ENCODE measurements at regions not wholly inside any gene's neighbourhood (a gene's known extent, or its start where the extent isn't known, plus 50 kb on each side); places are given as distances from the start of the nearest gene placed in this dataset.
"Not testable (repeated sequence)": the region's sequence is repeated elsewhere in the genome, so short reads cannot be mapped to it uniquely, and the experiment has no call there.

DNA sequence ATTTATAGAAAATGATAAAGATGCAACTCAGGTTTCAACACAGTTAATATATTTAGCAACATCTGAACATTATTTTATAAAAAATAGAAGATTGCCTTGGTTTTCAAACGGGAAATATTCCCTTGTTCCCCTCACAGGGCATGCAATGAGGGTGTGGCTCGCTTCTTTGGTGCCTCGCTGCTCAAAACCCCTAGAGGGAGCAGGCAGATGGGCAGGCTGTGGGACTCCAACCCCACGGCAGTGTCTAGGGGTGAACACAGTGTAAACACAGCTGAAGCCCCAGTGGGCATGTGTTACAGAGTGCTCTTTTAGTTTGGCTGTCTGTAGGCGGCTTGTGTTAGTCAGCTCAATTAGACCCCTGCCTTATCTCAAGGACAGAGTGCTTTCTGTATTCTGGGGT, 560.8 kb upstream of the IMPG1 start:
- DNase-seq, result no peak

DNA sequence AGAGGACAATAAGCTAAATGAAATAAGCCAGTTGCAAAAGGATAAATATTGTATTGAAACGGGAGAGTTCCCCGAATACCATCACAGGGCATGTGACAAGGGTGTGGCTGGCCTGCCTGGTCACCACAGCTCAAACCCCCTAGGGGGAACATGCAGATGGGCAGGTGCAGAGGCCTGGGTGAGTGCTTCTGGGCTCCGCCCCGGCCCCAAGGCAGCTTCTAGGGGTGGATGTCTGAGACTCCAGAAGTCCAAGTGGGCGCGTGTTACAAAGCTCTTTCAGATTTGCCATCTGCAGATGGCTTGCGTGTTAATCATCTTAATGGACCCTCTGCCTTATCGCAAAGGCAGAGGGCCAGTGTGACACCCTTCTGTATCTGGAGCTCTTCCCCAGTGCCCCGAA, 559.2 kb upstream of the IMPG1 start:
- no peak for DNase-seq

DNA sequence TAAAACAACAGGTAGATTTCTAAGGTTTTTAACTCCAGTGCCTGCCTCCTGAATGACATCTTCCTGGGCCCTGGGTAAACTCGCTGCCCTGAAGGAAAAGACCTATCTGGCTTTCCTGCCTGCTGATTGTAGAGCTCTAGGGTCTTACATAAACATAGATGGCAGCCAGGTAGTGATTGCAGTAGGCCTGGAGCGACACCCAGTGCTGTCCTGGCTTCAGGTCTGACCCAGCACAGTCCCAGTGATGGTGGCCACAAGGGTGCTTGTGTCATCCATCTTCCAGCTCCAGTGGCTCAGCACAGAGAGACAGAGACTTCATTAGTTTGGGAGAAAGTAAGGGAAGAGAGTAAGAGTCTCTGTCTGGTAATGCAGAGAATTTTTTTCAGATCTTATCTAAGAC, 542.9 kb upstream of the IMPG1 start:
- no peak for DNase-seq

DNA sequence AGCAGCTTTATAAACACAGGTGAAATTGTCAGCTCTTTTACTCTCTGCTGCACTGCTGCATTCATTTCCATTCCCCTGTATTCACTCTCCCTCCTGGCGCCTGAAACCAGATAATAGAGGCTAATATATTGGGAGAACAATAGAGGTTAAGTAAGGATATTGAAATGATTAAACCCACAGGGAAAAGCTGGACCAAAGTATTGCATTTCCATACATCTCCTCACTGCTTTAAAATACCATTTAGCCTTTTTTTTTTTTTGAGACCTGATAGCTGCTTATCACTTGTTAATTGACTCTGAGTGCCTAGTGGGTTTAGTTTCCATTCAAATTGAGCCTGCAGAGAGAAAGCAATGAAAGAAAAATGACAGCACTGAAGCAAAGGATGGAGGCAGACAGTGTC, 540.5 kb upstream of the IMPG1 start:
- no peak for DNase-seq

DNA sequence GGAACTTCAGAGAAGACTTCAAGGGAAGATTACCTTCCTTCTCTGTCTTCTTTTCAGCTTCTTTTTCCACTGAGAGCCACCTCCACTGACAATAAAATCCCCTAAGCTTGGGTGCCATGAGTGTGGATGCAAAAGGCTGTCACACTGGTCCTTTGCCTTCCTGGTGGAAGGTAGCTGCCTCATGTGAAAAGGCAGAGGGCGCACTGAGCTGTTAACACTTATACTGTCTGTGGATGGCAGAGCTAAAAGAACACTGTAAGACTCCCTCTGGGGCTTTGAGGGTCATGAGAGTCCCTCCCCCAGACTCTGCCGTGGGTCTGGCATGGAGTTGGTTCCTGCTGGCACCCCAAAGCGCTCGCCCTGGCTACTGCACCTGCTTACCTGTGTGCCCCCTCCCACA, 536.7 kb upstream of the IMPG1 start:
- no peak for DNase-seq

DNA sequence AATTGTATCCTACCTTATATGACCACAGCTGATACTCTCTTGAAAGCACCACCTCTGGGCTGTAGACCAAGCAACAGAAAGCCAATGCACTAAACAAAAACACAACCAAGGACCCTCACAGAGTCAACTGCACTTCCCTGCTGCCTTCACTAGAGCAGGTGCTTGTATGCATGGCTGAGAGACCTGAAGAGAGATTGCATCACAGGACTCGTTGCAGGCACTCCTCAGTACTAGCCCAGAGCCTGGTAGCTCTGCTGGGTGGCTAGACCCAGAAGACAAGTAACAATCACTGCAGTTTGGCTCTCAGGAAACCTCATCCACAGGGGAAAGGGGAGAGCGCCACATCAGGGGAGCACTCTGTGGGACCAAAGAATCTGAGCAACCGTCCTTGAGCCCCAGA, 521.6 kb upstream of the IMPG1 start:
- DNase-seq, result no peak

DNA sequence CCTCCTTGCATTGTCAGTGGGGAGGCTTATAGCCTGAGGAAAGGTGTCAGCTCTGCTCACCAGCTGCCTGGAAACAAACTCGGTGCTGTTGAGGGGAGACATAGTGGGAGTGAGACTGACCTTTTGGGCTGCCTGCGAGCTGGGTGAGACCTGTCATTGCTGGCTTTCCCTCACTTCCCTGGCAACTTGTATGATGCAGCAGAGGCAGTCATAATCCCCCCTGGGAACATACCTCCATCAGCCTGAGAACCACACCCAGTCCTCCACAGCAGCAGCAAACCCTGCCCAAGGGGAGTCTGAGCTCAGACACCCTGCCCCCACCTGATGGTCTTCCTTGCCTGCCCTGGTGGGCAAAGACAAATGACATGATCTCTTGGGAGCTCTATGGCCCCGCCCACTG, 521.2 kb upstream of the IMPG1 start:
- DNase-seq, result no peak

DNA sequence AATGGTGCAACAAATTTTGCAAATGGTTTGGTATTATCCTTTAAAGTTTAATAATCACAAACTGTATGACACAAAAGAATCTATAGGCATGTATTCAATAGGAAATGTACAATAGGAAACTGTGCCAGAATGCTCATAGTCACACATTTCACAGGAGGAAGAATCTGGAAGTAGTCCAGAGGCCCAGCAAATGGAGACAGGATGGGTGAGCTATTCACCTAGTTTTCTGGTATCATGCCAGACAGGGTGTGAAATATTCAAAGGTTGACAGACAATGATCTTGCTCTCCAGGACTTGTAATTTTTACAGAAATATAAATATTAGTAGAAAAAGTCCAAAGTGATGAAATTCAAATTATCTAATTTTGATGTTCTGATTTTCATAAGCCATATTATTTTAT, 520.1 kb upstream of the IMPG1 start:
- DNase-seq, result no peak

DNA sequence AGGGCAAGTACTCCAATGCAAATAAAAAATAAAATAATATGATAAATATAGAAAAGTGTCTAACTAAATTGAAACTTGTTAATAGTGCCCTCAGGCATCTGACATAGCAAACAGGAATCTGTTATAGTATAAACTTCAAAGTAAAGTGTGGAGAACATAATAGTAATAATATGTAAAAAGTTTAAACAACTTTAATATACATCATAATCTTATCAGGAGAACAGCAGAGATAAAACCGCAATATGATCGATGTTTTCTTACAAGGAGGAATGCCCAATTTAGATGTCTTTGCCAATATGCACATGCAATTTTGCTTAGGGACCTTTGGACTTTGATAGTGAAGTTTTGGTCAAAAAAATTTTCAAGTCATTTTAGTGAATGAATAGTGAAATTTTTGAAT, 514.8 kb upstream of the IMPG1 start:
- DNase-seq, result no peak

DNA sequence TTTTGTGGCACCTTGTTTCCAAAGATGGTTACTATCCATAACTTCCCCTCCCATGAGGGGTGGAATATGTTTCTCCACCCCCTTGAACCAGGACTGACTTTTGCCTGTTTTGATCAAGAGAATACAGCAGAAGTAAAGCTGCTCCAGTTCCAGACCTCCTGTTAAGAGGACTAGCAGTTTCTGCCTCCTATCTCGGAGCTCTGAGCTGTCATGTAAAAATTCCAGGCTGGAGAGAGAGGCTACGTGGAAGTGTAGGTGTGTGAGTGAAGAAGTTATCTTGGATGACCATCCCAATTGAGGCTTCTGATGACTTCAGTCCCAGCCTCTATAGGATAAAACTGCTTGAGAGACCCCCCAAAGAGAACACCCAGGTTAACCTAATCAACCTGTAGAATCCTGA, 511.7 kb upstream of the IMPG1 start:
- DNase-seq, result no peak

DNA sequence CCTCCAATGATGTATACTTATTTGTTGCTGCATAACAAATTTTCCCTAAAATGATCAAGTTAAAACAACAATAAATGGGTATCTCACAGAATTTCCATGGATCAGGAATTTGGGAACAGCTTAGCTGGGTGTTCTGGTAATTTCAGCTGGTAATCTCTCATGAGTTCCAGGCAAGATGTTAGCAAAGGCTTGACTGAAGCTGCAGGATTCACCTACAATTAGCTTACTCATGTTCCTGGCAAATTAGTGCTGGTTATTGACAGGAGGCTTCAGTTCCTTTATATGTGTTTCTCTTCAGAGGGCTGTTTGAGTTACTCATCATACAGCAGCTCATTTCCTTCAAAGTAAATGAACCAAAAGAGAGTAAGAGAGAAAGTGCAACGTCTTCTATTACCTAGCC, 506.3 kb upstream of the IMPG1 start:
- DNase-seq, result no peak

DNA sequence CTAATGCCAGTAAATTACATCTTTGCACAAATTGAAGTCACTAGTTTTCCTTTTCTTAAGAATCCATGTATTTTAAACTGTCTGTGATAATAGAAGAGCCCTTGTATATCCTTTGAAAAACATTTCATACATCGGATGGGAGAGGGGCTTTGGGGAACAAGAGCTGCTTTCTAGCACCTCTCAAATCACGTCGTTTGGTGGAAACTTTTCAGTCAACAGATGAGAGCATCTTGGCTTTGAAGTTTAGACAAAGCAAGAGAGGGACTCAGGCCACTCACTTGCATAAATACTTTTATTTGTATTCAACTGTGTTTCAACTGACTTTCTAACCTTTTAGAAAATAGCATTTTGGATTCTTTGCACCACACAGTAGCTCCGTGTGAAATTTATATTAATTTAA, 502.3 kb upstream of the IMPG1 start:
- DNase-seq, result no peak

DNA sequence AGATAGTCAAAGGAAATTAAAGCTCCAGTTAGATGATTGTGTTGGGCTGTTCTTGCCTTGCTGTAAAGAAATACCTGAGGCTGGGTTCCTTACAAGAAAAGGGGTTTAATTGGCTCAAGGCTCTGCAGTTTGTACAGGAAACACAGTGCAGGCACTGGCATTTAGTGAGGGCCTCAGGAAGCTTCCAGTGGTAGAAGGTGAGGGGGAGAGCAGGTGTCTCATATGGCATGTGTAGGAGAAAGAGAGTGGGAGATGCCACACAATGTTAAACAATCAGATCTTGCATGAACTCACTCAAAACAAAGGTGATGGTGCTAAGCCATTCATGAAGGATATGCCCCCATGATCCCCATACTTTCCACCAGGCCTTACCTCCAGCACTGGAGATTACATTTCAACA, 493.5 kb upstream of the IMPG1 start:
- no peak for DNase-seq

DNA sequence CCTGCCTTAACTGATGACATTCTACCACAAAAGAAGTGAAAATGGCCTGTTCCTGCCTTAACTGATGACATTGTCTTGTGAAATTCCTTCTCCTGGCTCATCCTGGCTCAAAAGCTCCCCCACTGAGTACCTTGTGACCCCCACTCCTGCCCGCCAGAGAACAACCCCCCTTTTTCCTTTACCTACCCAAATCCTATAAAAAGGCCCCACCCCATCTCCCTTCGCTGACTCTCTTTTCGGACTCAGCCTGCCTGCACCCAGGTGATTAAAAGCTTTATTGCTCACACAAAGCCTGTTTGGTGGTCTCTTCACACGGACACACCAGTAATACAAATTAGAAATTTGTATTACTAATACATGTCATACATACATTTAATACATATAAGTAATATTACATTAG, 489.9 kb upstream of the IMPG1 start:
- not testable (repeated sequence) for DNase-seq

DNA sequence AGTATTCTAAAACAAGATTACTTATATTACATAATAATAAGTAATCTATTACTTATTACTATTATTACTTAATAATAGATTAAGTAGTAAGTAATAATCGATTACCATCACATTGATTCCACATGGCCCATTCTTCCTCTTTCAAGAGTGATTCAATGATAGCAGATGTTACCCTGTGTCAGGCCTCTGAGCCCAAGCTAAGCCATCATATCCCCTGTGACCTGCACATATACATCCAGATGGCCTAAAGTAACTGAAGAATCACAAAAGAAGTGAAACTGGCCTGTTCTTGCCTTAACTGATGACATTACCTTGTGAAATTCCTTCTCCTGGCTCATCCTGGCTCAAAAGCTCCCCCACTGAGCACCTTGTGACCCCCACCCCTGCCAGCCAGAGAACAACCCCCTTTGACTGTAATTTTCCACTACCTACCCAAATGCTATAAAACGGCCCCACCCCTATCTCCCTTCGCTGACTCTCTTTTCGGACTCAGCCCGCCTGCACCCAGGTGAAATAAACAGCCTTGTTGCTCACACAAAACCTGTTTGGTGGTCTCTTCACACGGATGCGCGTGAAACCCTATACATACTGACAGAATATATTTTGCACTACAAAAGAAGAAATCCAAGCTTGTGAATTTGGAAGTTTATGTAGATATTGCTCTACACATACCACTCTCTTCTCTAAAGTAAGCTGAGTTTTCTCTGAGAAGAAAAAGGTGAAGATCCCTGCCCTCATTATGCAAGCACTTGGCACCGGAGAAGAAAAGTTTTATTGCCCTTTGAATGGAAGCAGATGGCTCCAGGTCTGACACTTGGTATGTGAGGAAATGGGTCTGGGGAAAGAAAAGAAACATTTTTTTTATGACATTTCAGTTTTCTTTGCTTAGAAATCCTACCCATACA, 488.6 kb upstream of the IMPG1 start:
- not testable (repeated sequence) for DNase-seq

DNA sequence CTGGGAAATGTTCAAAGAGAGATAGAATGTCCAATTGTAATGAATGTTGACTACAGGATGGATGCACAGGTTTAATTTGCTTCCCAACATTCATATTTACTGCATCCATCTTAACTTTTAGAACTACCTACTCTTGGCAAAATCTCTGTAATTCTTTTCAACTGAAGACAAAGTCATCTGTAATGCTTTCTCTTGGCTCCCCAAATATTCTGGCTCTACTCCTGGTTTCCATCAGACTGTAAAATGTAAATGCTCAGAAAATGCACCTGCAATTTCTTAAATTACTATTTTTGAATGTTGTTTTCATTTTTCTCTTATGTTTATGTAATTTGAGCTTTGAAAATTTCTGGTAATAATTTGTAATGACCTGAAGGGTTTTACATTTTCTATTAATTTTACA, 480.8 kb upstream of the IMPG1 start:
- no peak for DNase-seq

DNA sequence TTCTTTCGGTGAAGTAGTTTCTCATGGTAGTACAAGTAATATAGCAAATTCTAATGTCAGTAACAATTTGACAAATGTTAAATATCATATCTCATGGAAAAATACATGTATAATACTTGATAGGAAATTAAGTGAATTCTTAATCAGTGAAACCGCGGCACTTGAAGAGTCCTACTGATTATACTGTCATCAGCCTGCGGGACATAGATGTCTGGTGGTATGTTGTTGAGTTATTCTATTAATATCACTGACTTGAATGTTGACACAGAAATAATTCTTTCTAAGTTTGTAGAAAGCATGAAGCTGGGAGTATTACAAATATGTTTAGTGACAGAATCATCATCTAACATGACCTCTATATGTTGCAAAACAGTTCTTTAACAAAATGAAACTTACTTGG, 479.8 kb upstream of the IMPG1 start:
- DNase-seq, result no peak

DNA sequence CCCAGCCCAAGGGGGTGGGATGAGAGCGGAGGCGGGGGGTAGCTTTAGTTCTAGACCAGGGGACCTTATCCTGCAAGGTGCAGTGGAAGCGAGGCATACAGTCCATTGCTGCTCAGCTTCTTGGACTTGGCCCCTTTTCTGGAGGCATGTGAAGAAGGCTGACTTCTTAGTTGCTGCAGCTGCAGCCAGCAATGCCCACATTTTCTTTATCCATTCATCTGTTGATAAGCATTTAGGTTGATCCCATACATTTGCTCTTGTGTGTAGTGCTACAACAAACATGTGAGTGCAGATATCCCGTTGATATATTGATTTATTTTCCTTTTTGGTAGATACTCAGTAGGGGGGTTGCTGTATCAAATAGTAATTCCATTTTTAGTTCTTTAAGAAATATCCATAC, 461.2 kb upstream of the IMPG1 start:
- DNase-seq, result no peak

DNA sequence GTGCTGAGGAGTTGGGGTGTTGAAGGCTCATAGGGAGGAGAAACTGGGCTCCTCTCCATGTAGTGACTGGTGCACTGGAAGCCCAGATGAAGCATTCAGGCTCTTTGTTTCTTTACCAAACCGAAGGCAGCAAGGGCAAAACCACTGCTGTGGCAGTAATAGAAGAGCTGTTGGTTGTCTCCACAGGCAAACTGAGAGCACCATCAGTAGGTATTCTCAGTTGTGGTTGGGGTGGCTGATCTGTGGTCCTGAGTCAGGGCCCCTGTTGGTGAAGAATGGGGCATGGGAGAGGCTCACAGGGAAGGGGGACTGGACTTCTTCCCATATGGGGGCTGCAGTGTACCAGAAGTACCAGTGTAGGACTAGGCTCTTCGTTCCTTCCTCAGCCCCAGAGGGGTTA, 460.2 kb upstream of the IMPG1 start:
- no peak for DNase-seq

DNA sequence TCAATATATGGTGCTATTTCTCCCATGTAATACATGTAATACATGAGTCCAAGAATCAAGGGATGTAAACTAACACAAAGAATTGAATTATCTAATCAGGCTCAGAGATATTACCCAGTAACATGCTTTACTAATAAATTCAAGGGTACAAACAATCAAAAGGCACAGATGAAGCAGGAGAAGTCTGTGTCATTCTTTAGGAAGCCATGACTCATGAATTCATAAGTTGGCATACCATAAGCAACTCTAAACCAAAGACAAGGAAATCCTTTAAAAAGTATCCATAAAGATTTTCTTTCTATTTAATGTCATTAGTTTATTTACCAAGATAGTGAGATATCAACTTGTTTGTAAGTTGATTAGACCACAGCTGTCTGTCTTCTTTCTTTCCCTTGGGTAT, 446.0 kb upstream of the IMPG1 start:
- DNase-seq, result no peak

DNA sequence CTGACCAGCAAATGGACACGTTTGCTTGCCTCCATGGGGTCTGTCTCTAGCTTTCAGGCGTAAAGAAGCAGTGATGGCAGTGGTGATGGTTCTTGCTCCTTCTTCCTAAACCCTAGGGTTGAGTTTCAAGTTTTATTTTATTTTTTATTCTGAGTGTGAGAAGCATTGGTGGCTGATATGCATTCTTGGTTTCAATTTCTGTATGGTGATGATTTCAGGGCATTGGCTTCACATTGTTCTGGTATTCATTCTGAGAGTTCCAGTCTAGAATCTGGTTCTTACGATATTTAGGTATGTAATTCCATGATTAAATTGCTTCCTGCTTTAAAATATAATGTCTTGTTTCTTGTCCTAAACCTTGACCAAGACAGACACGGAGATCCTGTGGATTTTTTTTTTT, 444.5 kb upstream of the IMPG1 start:
- no peak for DNase-seq

DNA sequence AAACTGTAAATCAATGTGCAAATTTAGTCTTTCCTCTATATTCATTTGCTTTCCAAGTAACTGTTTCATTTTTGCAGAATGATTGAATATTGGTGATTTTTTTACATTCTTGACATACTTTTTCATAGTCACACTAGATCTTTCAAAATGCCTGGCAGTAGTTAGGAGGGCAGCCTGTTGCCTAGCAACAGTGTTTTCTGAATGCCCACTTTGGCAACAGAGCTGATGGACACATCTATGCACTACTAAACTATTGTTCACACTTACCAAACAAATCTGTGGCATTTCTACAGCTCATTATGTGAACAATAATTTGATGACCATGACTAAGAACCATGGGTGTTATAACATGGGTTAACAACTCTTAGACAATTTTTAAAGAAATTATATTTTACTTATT, 438.0 kb upstream of the IMPG1 start:
- DNase-seq, result no peak

DNA sequence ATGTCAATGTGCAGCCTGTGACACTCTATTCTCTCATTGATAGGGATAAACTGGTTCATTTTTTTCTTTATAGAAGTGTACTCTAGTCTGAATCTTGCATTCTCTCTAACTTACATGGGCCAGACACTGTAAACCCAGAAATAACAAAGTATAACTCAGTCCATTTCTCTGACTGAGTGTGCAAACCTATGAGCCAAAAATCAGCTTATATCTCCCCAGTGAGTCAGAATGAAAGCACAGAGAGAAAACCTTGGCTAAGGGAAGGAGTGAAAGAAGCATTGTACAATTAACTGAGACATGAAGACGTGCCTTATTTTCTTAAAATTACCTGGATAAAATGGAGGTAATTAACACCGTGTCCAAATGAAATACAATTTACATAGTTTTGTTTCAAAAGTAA, 436.9 kb upstream of the IMPG1 start:
- no peak for DNase-seq

DNA sequence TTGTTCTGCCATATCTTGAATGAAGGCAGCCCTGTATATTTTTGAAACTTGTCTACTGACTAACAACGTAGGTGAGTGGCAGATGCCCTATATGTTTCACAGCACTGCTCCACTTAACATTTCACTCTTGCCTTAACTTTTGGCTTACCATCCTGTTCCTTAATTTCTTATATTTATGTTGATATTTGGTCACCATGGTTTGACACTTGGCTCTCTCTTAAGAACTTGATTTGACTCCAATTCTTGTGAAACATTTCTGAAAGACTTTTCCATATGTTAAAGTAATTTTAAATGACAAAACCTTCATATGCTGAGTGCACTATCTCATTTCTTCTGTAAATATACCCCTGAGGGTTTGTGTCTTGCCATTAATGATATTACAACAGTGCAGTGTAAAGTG, 434.3 kb upstream of the IMPG1 start:
- DNase-seq, result no peak

DNA sequence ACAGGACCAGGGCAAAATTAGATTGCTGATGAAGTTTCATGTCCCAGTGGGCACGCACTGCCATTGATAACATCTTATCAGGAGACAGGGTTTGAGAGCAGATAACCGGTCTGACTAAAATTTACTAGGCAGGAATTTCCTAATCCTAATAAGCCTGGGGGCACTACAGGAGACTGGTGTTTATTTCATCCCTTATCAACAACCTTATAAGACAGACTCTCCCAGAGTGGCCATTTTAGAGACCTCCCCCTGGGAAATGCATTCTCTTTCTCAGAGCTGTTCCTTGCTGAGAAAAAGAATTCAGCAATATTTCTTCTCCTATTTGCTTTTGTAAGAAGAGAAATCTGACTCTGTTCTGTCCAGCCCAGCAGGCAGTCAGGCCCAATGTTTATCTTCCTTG, 423.4 kb upstream of the IMPG1 start:
- no peak for DNase-seq
